Neuronal stem cell (in vitro differentiated cells): ENCODE measurements at regions not wholly inside any gene's neighbourhood (a gene's known extent, or its start where the extent isn't known, plus 50 kb on each side); places are given as distances from the start of the nearest gene placed in this dataset.

Source experiments
- DNase-seq: peaks from one replicate; pipeline ENCODE4 v3.0.0-alpha.2; 2013; ENCODE audit warnings: low spot score
- H2AFZ ChIP-seq: one replicate; pipeline ENCODE4 v1.6.1; 2013; ENCODE audit warnings: mild to moderate bottlenecking, low read length, inconsistent platforms
- H2AK5ac ChIP-seq: 2 replicates; pipeline ENCODE4 v1.6.1; 2013; ENCODE audit warnings: low read depth, mild to moderate bottlenecking, inconsistent platforms, low read length, moderate library complexity, mixed read lengths
- H2BK120ac ChIP-seq: 2 replicates; pipeline ENCODE4 v1.6.1; 2013; ENCODE audit warnings: low read depth, mild to moderate bottlenecking, inconsistent platforms, low read length, moderate library complexity, mixed read lengths
- H2BK12ac ChIP-seq: one replicate; pipeline ENCODE4 v1.6.1; 2013; ENCODE audit warnings: low read length, inconsistent platforms
- H2BK15ac ChIP-seq: 2 replicates; pipeline ENCODE4 v1.6.1; 2013; ENCODE audit warnings: mild to moderate bottlenecking, low read length, inconsistent platforms, mixed read lengths
- H2BK5ac ChIP-seq: one replicate; pipeline ENCODE4 v1.6.1; 2013; ENCODE audit warnings: inconsistent platforms, mild to moderate bottlenecking, low read length, moderate library complexity
- H3K14ac ChIP-seq: one replicate; pipeline ENCODE4 v1.6.1; 2013; ENCODE audit warnings: low read length, inconsistent platforms
- H3K18ac ChIP-seq: 2 replicates; pipeline ENCODE4 v1.6.1; 2013; ENCODE audit warnings: low read length, inconsistent platforms
- H3K23ac ChIP-seq: 2 replicates; pipeline ENCODE4 v1.6.1; 2013; ENCODE audit warnings: low read depth, mild to moderate bottlenecking, mixed read lengths, low read length, inconsistent platforms; ENCODE audit not compliant: poor library complexity
- H3K27ac ChIP-seq: replicated peaks from 3 replicates; pipeline ENCODE4 v1.5.1; 2013; ENCODE audit warnings: low read length, inconsistent platforms
- H3K27me3 ChIP-seq, 3 experiments: 2 replicates each; pipeline ENCODE4 v1.6.1; 2013; ENCODE audit warnings: low read length in 3 of 3, mild to moderate bottlenecking in 2 of 3, inconsistent platforms in 1 of 3, low read depth in 1 of 3, mixed read lengths in 1 of 3, moderate library complexity in 1 of 3; ENCODE audit not compliant: control insufficient read depth in 3 of 3, insufficient read depth in 3 of 3
- H3K36me3 ChIP-seq, 2 donors: replicated peaks in 1 of 2; 2 replicates each; pipeline ENCODE4 v1.6.1; 2013; ENCODE audit warnings: low read length in 2 of 2; ENCODE audit not compliant: control insufficient read depth in 2 of 2, insufficient read depth in 2 of 2
- H3K4ac ChIP-seq: 2 replicates; pipeline ENCODE4 v1.6.1; 2013; ENCODE audit warnings: inconsistent platforms, mild to moderate bottlenecking, low read length, moderate library complexity
- H3K4me1 ChIP-seq, 2 donors: 1 replicate in 1 of 2; 2 replicates in 1 of 2; pipeline ENCODE4 v1.6.1; 2013; ENCODE audit warnings: low read length in 2 of 2, low read depth in 1 of 2; ENCODE audit not compliant: control insufficient read depth in 2 of 2, insufficient read depth in 1 of 2
- H3K4me2 ChIP-seq: one replicate; pipeline ENCODE4 v1.6.1; 2013; ENCODE audit warnings: mild to moderate bottlenecking, low read length, inconsistent platforms; ENCODE audit not compliant: insufficient read depth, poor library complexity, severe bottlenecking
- H3K4me3 ChIP-seq, 2 donors: 2 replicates each; pipeline ENCODE4 v1.5.1; 2013; ENCODE audit warnings: low read length in 2 of 2, mild to moderate bottlenecking in 2 of 2, inconsistent platforms in 1 of 2, moderate library complexity in 1 of 2
- H3K79me1 ChIP-seq: one replicate; pipeline ENCODE4 v1.6.1; 2013; ENCODE audit warnings: low read depth, mild to moderate bottlenecking, inconsistent platforms, low read length, moderate library complexity
- H3K9ac ChIP-seq: one replicate; pipeline ENCODE4 v1.6.1; 2013; ENCODE audit warnings: mild to moderate bottlenecking, low read depth, low read length, inconsistent platforms; ENCODE audit not compliant: poor library complexity
- H3K9me3 ChIP-seq, 2 donors: replicated peaks in 1 of 2; 2 replicates each; pipeline versions ENCODE3 to v1.6.1; 2013; ENCODE audit warnings: low read length in 2 of 2, mild to moderate bottlenecking in 2 of 2, inconsistent platforms in 1 of 2, low read depth in 1 of 2, mixed read lengths in 1 of 2, moderate library complexity in 1 of 2; ENCODE audit not compliant: control insufficient read depth in 2 of 2, insufficient read depth in 1 of 2
- H4K8ac ChIP-seq: one replicate; pipeline ENCODE4 v1.6.1; 2013; ENCODE audit warnings: low read depth, mild to moderate bottlenecking, inconsistent platforms, low read length, moderate library complexity
- H4K91ac ChIP-seq: one replicate; pipeline ENCODE4 v1.6.1; 2013; ENCODE audit warnings: low read length, low read depth, mild to moderate bottlenecking, inconsistent platforms; ENCODE audit not compliant: poor library complexity
- WGBS, 2 donors: extraction: QIAGEN DNeasy Blood & Tissue Kit; methylation state at CpG; one replicate each; pipeline ENCODE4 v1.1.7; 2013; ENCODE audit warnings: missing lambda C conversion rate in 2 of 2, mixed read lengths in 1 of 2; ENCODE audit not compliant: insufficient read length in 2 of 2, insufficient replicate concordance in 1 of 2; ENCODE audit errors: extremely low coverage in 2 of 2; 5-methylcytosine and 5-hydroxymethylcytosine counted together

GRCh38 chr4:28565396-28565795 lies 1704.8 kb downstream of the STIM2 start:
- H3K4me2 ChIP-seq = no peak overlapping the region
- H3K9me3 ChIP-seq = peaks cover 0 to 13% of the 10 kb centered on the region in 2 donors
- no peak overlapping the region for H3K27ac ChIP-seq
- H3K23ac ChIP-seq = no peak overlapping the region
- no peak overlapping the region for H4K8ac ChIP-seq
- no peak overlapping the region for H2BK5ac ChIP-seq
- H3K79me1 ChIP-seq = no peaks in the 10 kb centered on the region
- no peak overlapping the region for H2AK5ac ChIP-seq
- no peak overlapping the region for H2BK120ac ChIP-seq
- no peak overlapping the region for H2BK15ac ChIP-seq
- H3K27me3 ChIP-seq = no peaks in the 10 kb centered on the region
- peaks cover 0 to 2% of the 10 kb centered on the region in 2 donors for H3K36me3 ChIP-seq
- H2AFZ ChIP-seq = no peak overlapping the region
- H3K4me1 ChIP-seq = no peaks in the 10 kb centered on the region
- H3K4me3 ChIP-seq = no peak overlapping the region
- no peak overlapping the region for H3K18ac ChIP-seq
- no peak overlapping the region for H3K14ac ChIP-seq
- H3K9ac ChIP-seq = no peak overlapping the region
- no peak for DNase-seq
- no peak overlapping the region for H2BK12ac ChIP-seq
- no peak overlapping the region for H4K91ac ChIP-seq
- no peak overlapping the region for H3K4ac ChIP-seq
- no CpG with 5 or more reads among the region's 2 CpGs for WGBS, 2 donors

GRCh38 chr4:28600958-28601357 lies 1740.3 kb downstream of the STIM2 start:
- no peaks in the 10 kb centered on the region for H3K79me1 ChIP-seq
- no CpG with 5 or more reads among the region's 2 CpGs for WGBS, 2 donors
- no peak overlapping the region for H3K18ac ChIP-seq
- no peak overlapping the region for H3K9ac ChIP-seq
- no peak overlapping the region for H2AFZ ChIP-seq
- no peak overlapping the region for H2BK15ac ChIP-seq
- no peak overlapping the region for H3K14ac ChIP-seq
- no peak overlapping the region for H3K27ac ChIP-seq
- H4K8ac ChIP-seq = no peak overlapping the region
- peaks cover 0 to 2% of the 10 kb centered on the region in 2 donors for H3K9me3 ChIP-seq
- H4K91ac ChIP-seq = no peak overlapping the region
- DNase-seq = no peak
- H2AK5ac ChIP-seq = no peak overlapping the region
- H2BK120ac ChIP-seq = no peak overlapping the region
- no peaks in the 10 kb centered on the region for H3K27me3 ChIP-seq
- no peak overlapping the region for H3K4me3 ChIP-seq
- H3K23ac ChIP-seq = no peak overlapping the region
- H2BK5ac ChIP-seq = no peak overlapping the region
- H3K4me2 ChIP-seq = no peak overlapping the region
- H2BK12ac ChIP-seq = no peak overlapping the region
- no peaks in the 10 kb centered on the region for H3K4me1 ChIP-seq
- H3K36me3 ChIP-seq = no peaks in the 10 kb centered on the region
- no peak overlapping the region for H3K4ac ChIP-seq

GRCh38 chr4:28621591-28621990 lies 1761.0 kb downstream of the STIM2 start:
- Histone ChIP-seq H3K27me3 (no peaks in the 10 kb centered on the region), H2BK12ac (no peak overlapping the region), H3K23ac (no peak overlapping the region), H2AK5ac (no peak overlapping the region), H3K36me3 (no peaks in the 10 kb centered on the region), H3K79me1 (no peaks in the 10 kb centered on the region), H2BK5ac (no peak overlapping the region), H4K8ac (no peak overlapping the region), H3K4me1 (no peaks in the 10 kb centered on the region), H3K14ac (no peak overlapping the region), H2BK15ac (no peak overlapping the region), H3K4me2 (no peak overlapping the region), H2AFZ (no peak overlapping the region), H3K9ac (no peak overlapping the region), H3K4me3 (no peak overlapping the region), H3K9me3 (no peaks in the 10 kb centered on the region), H2BK120ac (no peak overlapping the region), H3K27ac (no peak overlapping the region), H3K4ac (no peak overlapping the region), H4K91ac (no peak overlapping the region), H3K18ac (no peak overlapping the region)
- no peak for DNase-seq
- no CpG with 5 or more reads among the region's 3 CpGs for WGBS, 2 donors

GRCh38 chr4:28636971-28637370 lies 1776.3 kb downstream of the STIM2 start:
- Histone ChIP-seq H3K9ac (no peak overlapping the region), H3K36me3 (no peaks in the 10 kb centered on the region), H2BK15ac (no peak overlapping the region), H2BK12ac (no peak overlapping the region), H2AFZ (no peak overlapping the region), H3K4me1 (no peaks in the 10 kb centered on the region), H3K4me2 (no peak overlapping the region), H2BK5ac (no peak overlapping the region), H3K4me3 (no peak overlapping the region), H3K4ac (no peak overlapping the region), H3K79me1 (no peaks in the 10 kb centered on the region), H3K9me3 (peaks cover 0 to 9% of the 10 kb centered on the region in 2 donors), H2AK5ac (no peak overlapping the region), H4K91ac (no peak overlapping the region), H4K8ac (no peak overlapping the region), H3K18ac (no peak overlapping the region), H3K27ac (no peak overlapping the region), H3K23ac (no peak overlapping the region), H2BK120ac (no peak overlapping the region), H3K14ac (no peak overlapping the region), H3K27me3 (no peaks in the 10 kb centered on the region)
- no peak for DNase-seq
- 100% methylated on average over 1 of the region's 3 CpGs; no CpG with 5 or more reads in 1 of the 2 donors for WGBS, 2 donors
